HG02943 (cell line): ENCODE measurements at regions not wholly inside any gene's neighbourhood (a gene's known extent, or its start where the extent isn't known, plus 50 kb on each side); places are given as distances from the start of the nearest gene placed in this dataset.

Experiments used
- ATAC-seq: cut with Tn5 transposase; IDR thresholded peaks from one replicate; pipeline ENCODE4 v1.9.1; 2021; ENCODE audit warnings: mild to moderate bottlenecking, low read depth, moderate library complexity; ENCODE audit not compliant: unreplicated experiment

DNA sequence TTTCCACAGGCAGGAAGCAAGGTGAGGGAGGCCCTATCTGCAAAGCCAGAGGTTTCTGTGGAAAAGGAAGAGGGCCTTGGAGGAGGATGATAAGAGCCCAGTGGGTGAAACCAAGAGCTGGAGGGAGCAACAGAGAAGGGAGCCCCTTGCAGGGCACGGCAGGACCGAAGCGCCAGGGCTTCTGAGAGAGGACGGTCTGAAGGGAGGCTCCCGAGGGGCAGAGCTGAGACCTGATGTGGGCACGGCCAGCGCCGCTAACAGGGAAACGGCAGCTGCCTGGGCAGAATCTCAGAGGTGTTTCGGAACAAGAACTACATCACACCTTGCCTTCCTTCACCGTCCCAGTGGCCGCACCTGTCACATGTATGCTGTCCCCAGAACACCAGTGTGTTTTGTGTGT is 144.3 kb upstream of the ADARB2 start:
- ATAC-seq: no peak

DNA sequence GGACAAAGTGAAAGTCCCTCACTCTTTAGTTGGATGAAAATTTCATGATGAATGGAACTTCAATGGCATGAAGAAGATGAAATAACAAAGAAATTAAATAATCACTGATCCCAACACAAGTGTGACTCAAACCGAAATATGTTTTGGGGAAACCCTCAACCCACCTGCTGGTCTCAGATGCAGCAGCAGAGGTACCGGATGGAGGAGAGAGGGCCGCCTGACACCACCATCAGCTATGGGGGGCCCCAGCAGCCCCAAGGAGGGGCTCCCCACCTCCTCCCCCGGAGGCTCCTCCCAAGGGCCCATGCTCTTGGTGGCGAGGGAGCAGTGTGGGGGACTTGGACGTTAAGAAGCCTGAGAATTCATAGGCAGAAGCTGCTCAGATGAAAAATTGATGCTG is 137.2 kb upstream of the ADARB2 start:
- ATAC-seq: no peak

DNA sequence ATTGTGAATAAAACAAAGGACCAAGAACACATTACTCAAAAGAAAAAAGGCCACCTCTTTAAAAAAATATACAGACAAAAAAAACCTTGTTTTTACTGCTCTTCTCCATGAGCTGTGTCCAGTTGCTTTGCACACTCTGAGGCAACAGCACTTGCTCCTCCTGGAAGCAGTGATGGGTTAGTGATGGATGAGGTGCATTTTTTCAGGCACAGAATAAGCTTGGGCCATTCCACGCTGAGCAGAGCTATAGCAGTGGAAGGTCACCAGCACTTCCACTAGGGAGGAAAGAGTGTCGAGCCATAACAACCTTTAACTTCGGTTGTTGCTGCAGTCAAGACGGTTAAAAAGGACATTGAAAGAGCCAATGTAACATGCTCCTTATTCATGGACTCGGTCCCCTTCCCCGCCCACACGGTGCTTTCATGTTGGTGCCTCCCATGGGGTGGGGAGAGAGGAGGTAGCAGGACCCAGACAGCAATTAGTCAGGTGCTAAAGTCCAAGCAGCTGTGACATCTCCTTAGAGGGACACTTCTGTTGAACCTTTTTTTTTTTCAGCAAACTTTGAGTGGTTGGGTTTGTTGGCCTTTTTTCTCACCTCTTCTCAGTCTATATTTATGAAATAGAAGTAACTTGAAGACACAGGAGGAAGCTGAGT is 136.5 kb upstream of the ADARB2 start:
- no peak for ATAC-seq

DNA sequence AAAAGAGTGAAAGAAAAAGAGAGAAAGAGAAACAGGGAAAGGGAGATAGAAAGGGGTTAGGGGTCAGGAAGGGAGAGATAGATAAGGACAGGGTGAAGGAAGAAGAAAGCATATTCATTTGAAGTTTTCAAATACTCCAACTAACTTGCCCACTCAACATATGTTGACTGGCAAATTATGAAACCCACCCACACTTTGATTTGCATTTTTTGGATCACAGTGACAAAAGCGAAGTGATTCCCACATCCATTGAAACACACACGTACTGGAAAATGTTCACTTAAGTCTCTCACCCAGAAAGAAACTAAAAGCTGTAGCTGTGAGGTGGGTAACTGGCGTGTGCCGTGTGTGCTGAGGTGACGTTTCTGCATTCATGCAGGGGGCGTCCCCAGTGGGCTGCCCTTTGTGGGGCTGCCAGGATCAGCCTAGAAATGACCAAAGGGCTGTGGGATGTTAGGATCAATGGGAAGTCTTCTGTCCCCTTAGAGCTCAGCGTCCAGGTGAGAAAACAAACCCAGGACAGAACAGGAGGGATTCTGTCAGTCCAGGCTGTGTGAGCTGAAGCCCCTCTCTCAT is 134.9 kb upstream of the ADARB2 start:
- ATAC-seq: no peak

DNA sequence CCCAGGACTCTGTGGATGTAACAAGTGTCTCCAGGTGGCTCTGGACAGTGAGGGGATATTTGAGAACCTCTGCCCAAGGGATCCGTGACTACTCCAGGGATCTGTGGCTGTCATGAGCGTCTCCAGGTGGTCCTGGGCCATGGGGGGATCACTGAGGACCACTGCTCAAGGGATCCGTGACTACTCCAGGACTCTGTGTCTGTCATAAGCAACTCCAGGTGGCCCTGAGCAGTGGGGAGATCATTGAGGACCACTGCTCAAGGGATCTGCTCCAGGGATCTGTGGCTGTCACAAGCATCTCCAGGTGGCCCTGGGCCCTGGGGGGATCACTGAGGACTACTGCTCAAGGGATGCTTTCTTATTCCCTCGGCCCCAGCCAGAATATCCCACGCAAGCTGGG is 133.2 kb upstream of the ADARB2 start:
- no peak for ATAC-seq

DNA sequence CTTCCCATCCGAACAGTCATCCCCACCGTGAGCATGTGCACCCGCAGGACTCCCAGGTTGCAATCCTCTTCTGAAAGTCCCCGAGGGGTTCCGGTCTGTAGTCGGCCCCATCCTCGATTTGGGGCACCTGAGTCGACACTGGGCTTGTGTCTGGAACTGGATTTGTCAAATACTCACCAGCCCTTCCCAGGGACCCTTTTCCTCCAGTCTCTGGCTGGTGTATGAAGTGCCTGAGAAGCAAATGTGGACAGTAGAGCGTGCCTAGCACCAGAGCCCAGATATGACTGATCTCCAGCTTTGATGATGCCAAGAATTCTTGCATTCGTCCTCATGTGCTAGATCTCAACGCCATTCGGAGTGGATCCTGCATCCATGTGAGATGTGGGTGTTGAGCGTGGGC is 132.5 kb upstream of the ADARB2 start:
- no peak for ATAC-seq

DNA sequence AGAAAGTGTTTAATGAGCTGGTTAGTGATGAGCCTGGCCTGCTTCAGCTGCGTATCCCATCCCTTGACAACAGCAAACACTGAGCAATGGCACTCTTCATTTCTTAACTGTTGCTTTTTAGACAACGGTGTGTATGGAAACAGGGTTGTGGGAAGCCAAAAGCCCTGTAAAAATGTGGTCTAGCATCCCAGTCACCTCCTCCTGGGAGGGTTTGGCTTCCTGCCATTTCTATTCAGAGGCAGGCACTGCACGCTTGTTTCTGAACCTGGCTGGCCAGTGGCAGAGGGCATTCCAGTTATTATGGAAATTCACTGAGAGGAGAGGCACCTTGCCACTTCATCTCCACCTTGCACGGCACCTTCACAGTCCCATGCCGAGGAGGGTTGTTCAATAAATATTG is 123.0 kb upstream of the ADARB2 start:
- ATAC-seq: no peak

DNA sequence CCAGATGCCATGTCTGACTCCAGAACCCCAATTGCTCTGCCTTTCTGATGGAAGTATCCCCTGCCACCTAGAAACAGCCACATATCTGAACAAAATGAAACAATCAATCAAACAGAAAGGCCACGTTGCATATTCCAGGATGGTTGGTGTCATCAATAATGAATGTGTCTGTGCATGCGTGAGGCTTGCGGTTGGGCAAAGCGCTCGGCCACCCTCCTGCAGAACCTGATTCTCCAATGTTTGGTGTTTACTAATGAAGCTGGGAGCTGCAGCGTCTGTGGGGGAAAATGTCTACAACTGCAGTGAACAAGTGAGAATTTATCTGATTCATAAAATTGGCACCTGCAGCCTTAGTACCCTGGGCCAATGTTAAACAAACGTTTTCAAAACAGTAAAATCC is 121.2 kb upstream of the ADARB2 start:
- ATAC-seq: no peak

DNA sequence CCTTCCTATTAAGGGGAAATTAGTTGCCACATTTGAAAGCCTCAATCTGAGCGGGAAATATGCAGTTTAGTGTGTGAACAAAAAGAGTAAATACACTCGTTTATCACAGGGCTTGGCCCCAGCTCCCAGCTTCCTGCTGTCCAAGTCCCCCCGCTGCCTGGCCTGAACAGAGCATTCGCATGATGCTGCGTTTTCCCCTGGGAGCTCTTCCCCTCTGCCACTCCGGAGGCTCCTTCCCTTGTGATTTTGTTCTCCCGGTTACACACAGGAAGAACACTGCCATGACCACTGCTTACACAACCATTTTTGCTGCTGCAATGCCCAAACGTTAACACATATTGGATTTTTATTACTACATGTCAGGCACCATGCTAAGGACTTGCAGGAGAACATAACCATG is 120.7 kb upstream of the ADARB2 start:
- no peak for ATAC-seq

DNA sequence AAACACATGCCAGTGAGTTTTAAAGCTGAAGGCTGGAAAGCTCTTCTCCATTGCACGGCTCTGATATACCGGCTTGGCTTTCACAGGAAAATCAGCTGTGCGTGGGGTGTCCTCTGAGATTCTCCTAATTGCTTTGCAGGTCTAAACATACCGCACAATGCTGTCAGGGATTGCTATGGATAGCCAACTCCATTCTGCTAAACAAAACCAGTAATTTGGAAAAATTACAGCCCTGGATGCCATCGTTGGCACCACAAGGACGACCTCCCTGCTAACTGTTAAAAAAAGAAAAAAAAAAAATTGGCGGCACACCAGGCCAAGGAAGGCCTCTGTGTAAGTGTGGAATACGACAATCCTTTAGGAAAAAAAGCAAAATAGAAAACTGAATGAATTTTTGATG is 118.6 kb upstream of the ADARB2 start:
- no peak for ATAC-seq

DNA sequence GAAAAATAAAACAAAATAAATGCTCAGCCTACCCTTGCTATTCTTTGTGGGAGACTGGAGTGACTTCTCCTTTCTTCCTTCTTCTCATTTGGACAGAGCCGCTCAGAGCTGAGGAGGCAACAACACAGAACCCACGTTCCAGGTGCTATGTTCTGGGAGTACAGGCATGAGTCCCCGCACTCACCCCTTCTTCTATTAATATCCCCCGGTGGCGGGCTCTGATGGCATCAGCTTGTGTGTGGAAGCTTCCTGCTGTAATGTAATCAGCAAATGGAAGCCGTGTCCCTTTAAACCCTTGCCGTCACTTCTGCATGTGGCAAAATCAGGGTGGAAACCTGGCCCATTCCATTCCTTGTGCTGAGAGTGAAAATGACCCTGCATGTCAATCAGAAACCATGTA is 116.9 kb upstream of the ADARB2 start:
- ATAC-seq: no peak

DNA sequence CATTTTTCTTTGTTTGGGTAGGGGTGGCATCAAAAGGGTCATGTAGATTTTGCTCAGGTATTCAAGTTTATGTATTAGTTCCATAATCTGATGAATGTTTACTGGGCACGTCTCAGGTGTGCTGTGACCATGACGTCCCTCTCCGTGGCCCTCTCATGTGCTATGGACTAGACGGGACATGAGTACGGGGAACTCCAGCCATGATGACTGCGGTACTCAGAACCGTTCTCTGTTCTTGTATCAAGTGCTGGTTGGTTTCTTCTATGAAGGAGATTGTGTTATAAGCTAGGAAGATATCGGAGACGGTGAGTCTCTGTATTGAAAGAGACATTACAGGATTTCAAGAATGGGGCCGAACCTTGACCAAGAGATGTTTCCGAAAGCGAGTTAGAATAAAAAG is 116.5 kb upstream of the ADARB2 start:
- no peak for ATAC-seq

DNA sequence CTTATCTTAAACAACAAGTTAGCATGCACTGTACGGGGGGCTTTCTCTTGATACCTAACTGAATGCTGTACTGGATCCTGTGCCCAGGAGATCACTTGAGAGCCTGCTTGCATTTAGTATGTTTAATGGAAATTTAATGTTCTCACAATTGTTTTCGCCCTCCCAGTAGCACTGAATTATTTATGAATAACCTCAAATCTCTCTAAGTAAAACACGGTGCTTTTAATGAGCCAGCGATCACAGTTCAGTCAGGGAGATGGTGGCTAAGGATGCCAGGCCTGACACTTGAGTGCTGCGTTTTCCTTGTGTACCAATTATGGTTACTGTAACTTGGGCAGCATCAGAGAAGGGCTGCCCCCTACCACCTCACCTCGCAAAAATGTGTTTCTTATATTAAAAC is 115.5 kb upstream of the ADARB2 start:
- ATAC-seq: no peak

DNA sequence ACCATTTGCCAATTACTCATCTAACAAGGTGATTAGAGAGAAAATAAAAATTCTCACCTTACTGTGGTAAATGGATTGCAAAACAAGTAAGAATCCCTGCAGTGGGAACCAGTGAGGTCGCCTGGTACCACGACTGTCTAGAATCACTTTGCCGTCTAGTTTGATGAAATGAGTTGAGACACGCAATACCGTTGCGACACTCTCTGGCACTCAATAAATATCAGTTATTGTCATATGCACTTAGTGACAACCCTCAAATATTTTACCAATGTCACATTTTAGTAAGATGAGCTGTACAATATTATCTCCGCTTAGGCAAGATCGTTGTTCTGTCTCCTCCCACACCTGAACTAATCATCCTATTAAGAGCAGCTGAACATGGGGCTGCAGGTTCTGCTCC is 114.4 kb upstream of the ADARB2 start:
- no peak for ATAC-seq

DNA sequence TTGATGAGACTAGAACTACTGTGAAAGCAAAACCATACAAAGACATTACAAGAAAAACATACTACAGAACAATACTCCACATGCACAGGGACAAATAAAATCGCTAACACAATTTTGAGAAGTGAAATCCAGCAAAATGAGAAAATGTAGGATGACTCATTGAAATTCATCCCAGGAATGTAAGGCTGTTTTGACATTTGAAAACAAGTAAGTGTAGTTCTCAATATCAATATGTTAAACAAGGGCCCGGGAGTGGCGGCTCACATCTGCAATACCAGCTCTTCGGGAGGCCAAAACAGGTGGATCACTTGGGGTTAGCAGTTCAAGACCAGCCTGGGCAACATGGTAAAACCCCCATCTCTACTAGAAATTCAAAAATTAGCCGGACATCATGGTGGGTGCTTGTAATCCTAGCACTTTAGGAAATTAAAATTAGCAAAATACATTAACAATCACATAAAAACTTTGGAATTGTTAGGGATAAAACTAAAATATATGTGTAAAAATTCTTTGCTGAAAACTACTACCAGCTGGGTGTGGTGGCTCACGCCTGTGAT is 113.7 kb upstream of the ADARB2 start:
- no peak for ATAC-seq

DNA sequence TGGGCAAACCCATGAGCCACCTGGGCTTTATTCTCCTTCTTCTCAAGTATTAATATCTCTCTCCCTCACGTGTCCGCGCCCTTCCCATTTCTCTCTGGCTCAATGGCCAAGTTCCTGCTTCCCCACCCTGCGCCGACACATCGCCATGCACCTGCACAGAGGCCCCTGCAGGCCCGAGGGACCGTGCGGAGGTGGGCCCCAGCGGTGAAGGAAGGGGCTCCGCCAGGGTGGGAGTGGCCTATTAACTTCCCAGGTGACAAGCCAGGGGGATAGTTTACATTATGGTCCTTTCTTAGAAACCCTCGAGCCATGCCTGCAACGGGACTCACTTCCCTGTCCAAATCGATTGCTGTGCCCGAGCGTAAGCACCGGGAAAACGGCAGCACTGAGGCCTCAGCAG is 110.0 kb upstream of the ADARB2 start:
- ATAC-seq: no peak

DNA sequence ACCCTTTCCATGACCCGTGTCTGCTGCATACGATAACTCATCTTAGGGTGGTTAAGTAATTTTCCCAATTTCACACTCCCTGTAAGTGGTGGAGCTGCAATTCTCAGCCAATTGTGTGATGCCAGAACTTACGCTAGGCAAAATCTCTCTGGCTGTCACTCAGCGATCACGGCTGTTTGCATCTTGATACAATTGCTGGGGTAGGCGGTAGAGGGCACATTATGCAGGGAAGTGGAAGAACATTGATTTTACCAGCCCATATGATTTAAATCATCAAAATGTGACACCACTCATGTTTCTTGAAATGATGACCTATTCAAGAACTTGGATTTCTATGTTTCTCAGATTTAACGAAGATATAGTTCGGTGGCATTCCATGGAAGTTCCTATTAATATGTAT is 108.7 kb upstream of the ADARB2 start:
- no peak for ATAC-seq

DNA sequence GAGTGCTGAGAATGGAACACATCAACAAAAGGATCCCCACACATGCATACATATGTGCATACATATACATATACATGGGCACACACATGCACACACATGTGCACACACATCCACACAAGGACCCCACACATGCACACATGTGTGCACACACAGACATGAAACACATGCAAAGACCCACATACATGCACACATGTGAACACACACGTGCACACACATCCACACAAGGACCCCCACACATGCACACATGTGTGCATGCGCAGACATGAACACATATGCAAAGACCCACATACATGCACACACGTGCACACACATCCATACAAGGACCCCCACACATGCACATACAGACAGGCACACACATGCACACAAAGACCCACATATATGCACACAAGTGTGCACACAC is 104.4 kb upstream of the ADARB2 start:
- no peak for ATAC-seq

DNA sequence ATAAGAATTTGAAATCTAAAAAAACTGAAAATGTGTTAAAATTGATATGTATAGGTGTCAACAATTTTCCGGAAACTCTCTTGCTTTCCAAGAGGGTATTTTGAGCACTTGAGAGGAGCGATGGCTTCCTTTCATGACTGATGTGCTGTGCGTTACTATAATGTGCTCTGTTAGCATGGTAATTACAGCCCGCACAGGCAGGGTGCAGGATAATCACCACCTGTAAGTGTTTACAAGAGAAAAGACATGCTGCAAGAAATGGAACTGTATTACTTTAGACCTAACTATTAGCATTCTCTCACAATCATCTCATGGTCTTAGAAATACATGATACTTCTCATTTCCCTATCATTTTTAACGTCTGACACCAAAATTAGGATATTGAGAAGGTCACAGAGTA is 92.4 kb upstream of the ADARB2 start:
- no peak for ATAC-seq

DNA sequence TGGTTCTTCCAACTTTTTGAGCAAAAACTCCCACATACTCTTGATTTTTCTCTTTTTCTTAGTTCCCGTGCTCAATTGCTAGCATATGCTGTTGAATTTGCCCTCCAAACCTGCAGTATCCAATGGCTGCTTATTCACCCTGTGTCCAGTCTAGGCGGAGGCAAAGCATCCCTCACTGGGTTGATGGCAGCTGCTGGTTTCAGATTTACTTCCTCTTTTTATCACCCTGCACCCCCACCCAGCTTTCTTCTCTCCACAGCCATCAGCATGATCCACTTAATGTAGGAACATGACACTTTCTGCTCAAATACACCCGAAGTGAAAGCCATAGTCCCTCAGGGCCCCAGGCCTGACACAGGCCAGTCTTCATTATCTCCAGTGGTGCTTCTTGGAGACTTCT is 87.6 kb upstream of the ADARB2 start:
- ATAC-seq: no peak

DNA sequence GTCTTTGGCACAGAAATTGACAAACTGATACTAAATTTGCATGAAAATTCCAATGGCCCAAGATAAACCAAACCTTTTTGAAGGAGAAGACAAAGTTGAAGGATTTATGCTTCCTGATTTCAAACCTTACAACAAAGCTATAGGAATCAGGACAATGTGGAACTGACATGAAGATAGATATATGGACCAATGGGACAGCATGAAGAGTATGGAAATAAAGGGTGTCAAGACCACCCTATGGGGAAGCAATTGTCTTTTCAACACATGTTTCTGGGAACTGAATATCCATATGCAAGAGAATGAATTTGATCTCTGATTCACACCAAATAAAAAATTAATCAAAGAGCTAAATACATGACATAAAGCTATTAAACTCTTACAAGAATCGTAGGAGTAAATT is 77.2 kb upstream of the ADARB2 start:
- no peak for ATAC-seq

DNA sequence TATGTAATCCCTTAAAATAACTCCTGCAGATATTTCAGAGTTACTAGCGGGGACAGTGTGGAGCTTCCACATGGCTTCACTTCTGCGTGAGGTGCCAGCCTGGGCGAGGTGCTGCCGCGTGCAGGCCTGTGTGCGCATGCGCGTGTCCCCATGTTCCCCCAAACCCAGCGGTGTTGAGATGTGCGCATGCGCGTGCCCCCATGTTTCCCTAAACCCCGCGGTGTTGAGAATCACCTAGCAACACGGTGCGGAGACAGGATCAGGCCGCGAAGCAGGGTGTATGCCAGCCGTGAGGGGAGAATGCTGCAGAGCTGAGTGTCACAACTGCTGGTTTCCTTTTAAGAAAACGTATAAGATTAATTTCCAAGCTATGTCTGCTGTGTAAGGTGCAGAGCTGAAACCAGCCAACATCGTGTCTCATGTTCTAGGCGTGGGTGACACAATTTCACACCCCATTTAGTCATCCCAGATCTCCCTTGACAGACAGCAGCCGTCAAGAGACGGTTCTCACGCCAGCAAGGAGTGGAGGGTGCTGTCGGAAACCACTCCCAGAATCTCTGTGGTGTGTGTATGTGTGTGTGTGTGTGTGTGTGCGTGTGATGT is 71.9 kb upstream of the ADARB2 start:
- no peak for ATAC-seq
